ENCODE measurements at regions not wholly inside any gene's neighbourhood (a gene's known extent, or its start where the extent isn't known, plus 50 kb on each side); places are given as distances from the start of the nearest gene placed in this dataset.

DNA sequence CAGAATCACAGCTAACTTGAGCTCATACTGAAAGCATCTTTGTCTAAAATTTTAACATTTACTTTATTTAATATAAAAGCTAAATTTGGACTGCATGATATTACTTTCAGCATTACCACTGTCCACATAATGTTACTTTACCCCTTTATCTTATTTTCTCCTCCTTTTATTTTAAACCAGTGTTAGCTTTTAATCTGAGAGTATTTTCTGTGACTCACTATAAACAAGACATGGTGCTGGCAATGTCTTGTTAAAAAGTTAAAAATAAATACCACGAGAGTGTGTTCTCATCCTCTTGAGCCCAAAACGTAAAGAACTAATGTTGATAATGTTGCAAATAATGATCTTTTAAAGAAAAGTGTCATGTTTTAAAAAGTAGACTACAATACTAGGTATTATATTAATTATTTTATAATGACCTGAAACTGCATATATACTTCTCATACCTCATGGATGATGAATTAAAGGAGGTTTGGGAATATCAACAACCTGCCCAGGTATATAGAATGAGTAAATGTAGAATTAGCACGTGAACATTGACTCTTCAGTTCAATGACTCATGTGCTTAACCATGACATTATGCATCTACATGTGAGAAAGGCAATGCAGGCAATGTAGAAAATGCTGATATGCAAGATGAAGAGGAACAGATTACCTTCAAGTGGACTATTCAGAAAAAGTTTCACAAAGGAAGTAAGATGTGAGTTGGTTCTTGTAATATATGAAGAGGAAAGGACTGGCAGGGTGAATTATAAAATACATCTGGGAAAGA lies 454.1 kb upstream of the ADGRL3 start:
- TF ChIP-seq, protein P1, sequence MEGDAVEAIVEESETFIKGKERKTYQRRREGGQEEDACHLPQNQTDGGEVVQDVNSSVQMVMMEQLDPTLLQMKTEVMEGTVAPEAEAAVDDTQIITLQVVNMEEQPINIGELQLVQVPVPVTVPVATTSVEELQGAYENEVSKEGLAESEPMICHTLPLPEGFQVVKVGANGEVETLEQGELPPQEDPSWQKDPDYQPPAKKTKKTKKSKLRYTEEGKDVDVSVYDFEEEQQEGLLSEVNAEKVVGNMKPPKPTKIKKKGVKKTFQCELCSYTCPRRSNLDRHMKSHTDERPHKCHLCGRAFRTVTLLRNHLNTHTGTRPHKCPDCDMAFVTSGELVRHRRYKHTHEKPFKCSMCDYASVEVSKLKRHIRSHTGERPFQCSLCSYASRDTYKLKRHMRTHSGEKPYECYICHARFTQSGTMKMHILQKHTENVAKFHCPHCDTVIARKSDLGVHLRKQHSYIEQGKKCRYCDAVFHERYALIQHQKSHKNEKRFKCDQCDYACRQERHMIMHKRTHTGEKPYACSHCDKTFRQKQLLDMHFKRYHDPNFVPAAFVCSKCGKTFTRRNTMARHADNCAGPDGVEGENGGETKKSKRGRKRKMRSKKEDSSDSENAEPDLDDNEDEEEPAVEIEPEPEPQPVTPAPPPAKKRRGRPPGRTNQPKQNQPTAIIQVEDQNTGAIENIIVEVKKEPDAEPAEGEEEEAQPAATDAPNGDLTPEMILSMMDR (IDR thresholded peaks at IDR 0.05): no peak
- no peak for TF ChIP-seq POLR2A (IDR thresholded peaks at IDR 0.05)
